ENCODE measurements at regions not wholly inside any gene's neighbourhood (a gene's known extent, or its start where the extent isn't known, plus 50 kb on each side); places are given as distances from the start of the nearest gene placed in this dataset.

GRCh38 chr18:29078273-29078672 is 901.3 kb upstream of the CDH2 start:
- CTCF ChIA-PET: no interaction called here
- Histone ChIP-seq H3K9me3 (ENCODE audit: control extremely low read depth in 1 of 3, control insufficient read depth in 2 of 3, insufficient read depth in 1 of 3, low read length in 2 of 3) (no peaks in the 10 kb centered on the region), H3K27me3 (replicated peaks in 1 of 4; ENCODE audit: control extremely low read depth in 1 of 4, control insufficient read depth in 3 of 4, insufficient read depth in 4 of 4, low read length in 3 of 4) (no peaks in the 10 kb centered on the region), H3K4me2 (replicated peaks; ENCODE audit: low read depth, low read length, poor library complexity, severe bottlenecking) (no peak overlapping the region), H2AFZ (ENCODE audit: insufficient read depth, low read depth, low read length, poor library complexity, severe bottlenecking) (no peak overlapping the region), H3K27ac (ENCODE audit: low read length in 2 of 2) (no peak overlapping the region), H3K36me3 (replicated peaks in 1 of 2; ENCODE audit: control extremely low read depth in 1 of 2, control insufficient read depth in 1 of 2, extremely low read depth in 1 of 2, insufficient read depth in 2 of 2, low read length in 1 of 2) (no peaks in the 10 kb centered on the region), H3K79me2 (ENCODE audit: control insufficient read depth, insufficient read depth, low read length) (no peaks in the 10 kb centered on the region), H3K4me3 (ENCODE audit: control extremely low read depth in 1 of 5, extremely low read depth in 1 of 5, insufficient read depth in 1 of 5, low read depth in 2 of 5, low read length in 4 of 5) (no peak overlapping the region), H4K20me1 (ENCODE audit: control insufficient read depth, insufficient read depth, low read length, poor library complexity, severe bottlenecking) (no peaks in the 10 kb centered on the region), H3K9ac (ENCODE audit: low read length) (no peak overlapping the region), H3K4me1 (ENCODE audit: control insufficient read depth in 2 of 2, insufficient read depth in 2 of 2, low read length in 2 of 2) (no peaks in the 10 kb centered on the region)
- 95% methylated on average over 3 of the region's 3 CpGs for WGBS (ENCODE audit: insufficient coverage)
- H3K9me3 Mint-ChIP-seq (ENCODE audit: insufficient read depth): no peaks in the 10 kb centered on the region
- POLR2A ChIA-PET: no interaction called here
- no peak overlapping the region for H3K4me3 Mint-ChIP-seq
- no peak overlapping the region for H3K27ac Mint-ChIP-seq
- intact Hi-C loops (cut with micrococcal nuclease): no loop called here
- TF ChIP-seq EZH2 (IDR thresholded peaks at IDR 0.05; ENCODE audit: borderline replicate concordance, insufficient read depth, low read depth, low read length, poor library complexity, severe bottlenecking) (no peak), CTCF (IDR thresholded peaks at IDR 0.05) (no peak)
- DNase-seq: no peak
- H3K4me1 Mint-ChIP-seq: no peaks in the 10 kb centered on the region
- ATAC-seq (ENCODE audit: low read depth): no peak
- H3K27me3 Mint-ChIP-seq: no peaks in the 10 kb centered on the region

DNA sequence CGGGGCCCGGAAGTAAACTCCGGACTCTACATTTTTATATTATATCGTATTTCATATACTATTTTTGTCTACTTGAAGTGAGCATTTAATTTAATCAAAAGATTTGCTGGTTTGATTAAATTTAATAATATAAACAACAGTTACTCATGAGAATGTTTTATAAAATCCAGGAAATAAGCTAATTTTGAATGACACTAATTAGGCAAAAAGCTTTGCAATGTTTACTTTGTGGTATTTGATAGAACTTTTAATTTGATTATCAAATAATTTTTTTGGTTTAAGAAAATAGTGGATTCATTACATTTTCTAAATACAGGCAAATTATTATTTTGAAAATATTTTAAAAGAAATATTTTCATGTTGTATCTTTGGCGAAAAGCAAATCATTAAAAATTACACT is 900.4 kb upstream of the CDH2 start:
- Histone ChIP-seq H2AFZ (ENCODE audit: insufficient read depth, low read depth, low read length, poor library complexity, severe bottlenecking) (no peak overlapping the region), H3K4me1 (ENCODE audit: control insufficient read depth in 2 of 2, insufficient read depth in 2 of 2, low read length in 2 of 2) (no peaks in the 10 kb centered on the region), H4K20me1 (ENCODE audit: control insufficient read depth, insufficient read depth, low read length, poor library complexity, severe bottlenecking) (no peaks in the 10 kb centered on the region), H3K36me3 (replicated peaks in 1 of 2; ENCODE audit: control extremely low read depth in 1 of 2, control insufficient read depth in 1 of 2, extremely low read depth in 1 of 2, insufficient read depth in 2 of 2, low read length in 1 of 2) (no peaks in the 10 kb centered on the region), H3K27me3 (replicated peaks in 1 of 4; ENCODE audit: control extremely low read depth in 1 of 4, control insufficient read depth in 3 of 4, insufficient read depth in 4 of 4, low read length in 3 of 4) (no peaks in the 10 kb centered on the region), H3K9ac (ENCODE audit: low read length) (no peak overlapping the region), H3K4me3 (ENCODE audit: control extremely low read depth in 1 of 5, extremely low read depth in 1 of 5, insufficient read depth in 1 of 5, low read depth in 2 of 5, low read length in 4 of 5) (no peak overlapping the region), H3K79me2 (ENCODE audit: control insufficient read depth, insufficient read depth, low read length) (no peaks in the 10 kb centered on the region), H3K4me2 (replicated peaks; ENCODE audit: low read depth, low read length, poor library complexity, severe bottlenecking) (no peak overlapping the region), H3K27ac (ENCODE audit: low read length in 2 of 2) (no peak overlapping the region), H3K9me3 (ENCODE audit: control extremely low read depth in 1 of 3, control insufficient read depth in 2 of 3, insufficient read depth in 1 of 3, low read length in 2 of 3) (no peaks in the 10 kb centered on the region)
- no peak overlapping the region for H3K4me3 Mint-ChIP-seq
- no peaks in the 10 kb centered on the region for H3K4me1 Mint-ChIP-seq
- no peak for TF ChIP-seq EZH2 (IDR thresholded peaks at IDR 0.05; ENCODE audit: borderline replicate concordance, insufficient read depth, low read depth, low read length, poor library complexity, severe bottlenecking)
- DNase-seq: no peak
- ATAC-seq (ENCODE audit: low read depth): no peak
- H3K27me3 Mint-ChIP-seq: no peaks in the 10 kb centered on the region
- H3K27ac Mint-ChIP-seq: no peak overlapping the region
- no peaks in the 10 kb centered on the region for H3K9me3 Mint-ChIP-seq (ENCODE audit: insufficient read depth)
- CTCF ChIA-PET: no interaction called here
- intact Hi-C loops (cut with micrococcal nuclease): no loop called here
- POLR2A ChIA-PET: no interaction called here
- WGBS (ENCODE audit: insufficient coverage): no CpG with 5 or more reads among the region's 5 CpGs

Measured in B cell (primary cell).